GM23338 (cell line): ENCODE measurements at regions not wholly inside any gene's neighbourhood (a gene's known extent, or its start where the extent isn't known, plus 50 kb on each side); places are given as distances from the start of the nearest gene placed in this dataset.

Experiments used
- CREB1 ChIP-seq: fragments of 250-450 bp; sonication (Bioruptor Pico); IDR thresholded peaks from 2 replicates; pipeline ENCODE4 v1.5.0; 2020; ENCODE audit warnings: low read depth, mild to moderate bottlenecking, moderate library complexity
- EZH2 ChIP-seq: fragments of 200-600 bp; sonication (generic); IDR thresholded peaks from one replicate; pipeline ENCODE4 v1.8.0; 2017; ENCODE audit warnings: antibody characterized with exemption, mild to moderate bottlenecking, low read depth; ENCODE audit not compliant: unreplicated experiment
- EZH2phosphoT487 ChIP-seq: fragments of 200-600 bp; sonication (generic); IDR thresholded peaks from one replicate; pipeline ENCODE4 v1.8.1; 2018; ENCODE audit warnings: antibody characterized with exemption; ENCODE audit not compliant: unreplicated experiment
- JUNB ChIP-seq: IDR thresholded peaks from one replicate; pipeline ENCODE4 v1.6.1; 2016; ENCODE audit warnings: antibody characterized with exemption; ENCODE audit not compliant: unreplicated experiment
- POLR2AphosphoS5 ChIP-seq: IDR thresholded peaks from 2 replicates; pipeline ENCODE4 v1.6.1; 2016; ENCODE audit warnings: antibody characterized with exemption, low read depth
- ZNF114 ChIP-seq: fragments of 250-450 bp; sonication (Bioruptor Pico); IDR thresholded peaks from 2 replicates; pipeline ENCODE4 v1.5.0; 2020; ENCODE audit warnings: mild to moderate bottlenecking, moderate library complexity
- TF ChIP-seq, protein P1 (sequence below), 2 experiments: fragments of 200-600 bp in 1 of 2; sonication (generic) in 1 of 2; conservative IDR thresholded peaks; 2 replicates each; pipeline versions ENCODE4 v1.5.1 to v1.6.1; 2016 to 2017; ENCODE audit warnings: antibody characterized with exemption in 2 of 2, low read depth in 2 of 2, mild to moderate bottlenecking in 2 of 2, moderate library complexity in 1 of 2
- TF ChIP-seq, protein P2 (sequence below): IDR thresholded peaks from one replicate; pipeline ENCODE4 v1.6.1; 2018; ENCODE audit warnings: antibody characterized with exemption; ENCODE audit not compliant: unreplicated experiment

DNA sequence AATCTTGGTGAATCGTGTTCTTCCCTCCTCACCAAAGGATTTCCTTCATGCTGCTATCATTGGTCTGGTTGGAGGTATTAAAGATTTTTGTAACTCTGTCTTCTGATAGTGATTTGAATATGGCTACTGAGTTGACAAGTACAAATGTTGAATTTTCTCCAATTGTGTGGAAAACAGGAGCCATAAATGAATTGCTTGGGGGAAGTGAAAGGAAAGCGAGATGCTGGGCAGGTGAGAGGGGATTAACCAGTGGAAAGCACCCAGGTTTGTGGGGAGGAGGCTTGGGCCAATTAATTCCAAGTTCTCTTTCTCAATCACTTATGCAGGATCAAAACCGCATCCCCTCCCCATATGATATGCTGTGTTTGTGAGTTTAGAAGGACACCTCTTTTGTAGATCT, 372.5 kb downstream of the IL20RB start:
- TF ChIP-seq EZH2, result no peak
- TF ChIP-seq JUNB, result no peak
- TF ChIP-seq, protein P1, sequence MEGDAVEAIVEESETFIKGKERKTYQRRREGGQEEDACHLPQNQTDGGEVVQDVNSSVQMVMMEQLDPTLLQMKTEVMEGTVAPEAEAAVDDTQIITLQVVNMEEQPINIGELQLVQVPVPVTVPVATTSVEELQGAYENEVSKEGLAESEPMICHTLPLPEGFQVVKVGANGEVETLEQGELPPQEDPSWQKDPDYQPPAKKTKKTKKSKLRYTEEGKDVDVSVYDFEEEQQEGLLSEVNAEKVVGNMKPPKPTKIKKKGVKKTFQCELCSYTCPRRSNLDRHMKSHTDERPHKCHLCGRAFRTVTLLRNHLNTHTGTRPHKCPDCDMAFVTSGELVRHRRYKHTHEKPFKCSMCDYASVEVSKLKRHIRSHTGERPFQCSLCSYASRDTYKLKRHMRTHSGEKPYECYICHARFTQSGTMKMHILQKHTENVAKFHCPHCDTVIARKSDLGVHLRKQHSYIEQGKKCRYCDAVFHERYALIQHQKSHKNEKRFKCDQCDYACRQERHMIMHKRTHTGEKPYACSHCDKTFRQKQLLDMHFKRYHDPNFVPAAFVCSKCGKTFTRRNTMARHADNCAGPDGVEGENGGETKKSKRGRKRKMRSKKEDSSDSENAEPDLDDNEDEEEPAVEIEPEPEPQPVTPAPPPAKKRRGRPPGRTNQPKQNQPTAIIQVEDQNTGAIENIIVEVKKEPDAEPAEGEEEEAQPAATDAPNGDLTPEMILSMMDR (conservative IDR thresholded peaks at IDR 0.05; ENCODE audit: low read depth in 2 of 2), result no peak
- no peak for TF ChIP-seq POLR2AphosphoS5
- no peak for TF ChIP-seq CREB1
- TF ChIP-seq ZNF114 (CRISPR knock-in tag), result no peak
- no peak for TF ChIP-seq EZH2phosphoT487
- TF ChIP-seq, protein P2, sequence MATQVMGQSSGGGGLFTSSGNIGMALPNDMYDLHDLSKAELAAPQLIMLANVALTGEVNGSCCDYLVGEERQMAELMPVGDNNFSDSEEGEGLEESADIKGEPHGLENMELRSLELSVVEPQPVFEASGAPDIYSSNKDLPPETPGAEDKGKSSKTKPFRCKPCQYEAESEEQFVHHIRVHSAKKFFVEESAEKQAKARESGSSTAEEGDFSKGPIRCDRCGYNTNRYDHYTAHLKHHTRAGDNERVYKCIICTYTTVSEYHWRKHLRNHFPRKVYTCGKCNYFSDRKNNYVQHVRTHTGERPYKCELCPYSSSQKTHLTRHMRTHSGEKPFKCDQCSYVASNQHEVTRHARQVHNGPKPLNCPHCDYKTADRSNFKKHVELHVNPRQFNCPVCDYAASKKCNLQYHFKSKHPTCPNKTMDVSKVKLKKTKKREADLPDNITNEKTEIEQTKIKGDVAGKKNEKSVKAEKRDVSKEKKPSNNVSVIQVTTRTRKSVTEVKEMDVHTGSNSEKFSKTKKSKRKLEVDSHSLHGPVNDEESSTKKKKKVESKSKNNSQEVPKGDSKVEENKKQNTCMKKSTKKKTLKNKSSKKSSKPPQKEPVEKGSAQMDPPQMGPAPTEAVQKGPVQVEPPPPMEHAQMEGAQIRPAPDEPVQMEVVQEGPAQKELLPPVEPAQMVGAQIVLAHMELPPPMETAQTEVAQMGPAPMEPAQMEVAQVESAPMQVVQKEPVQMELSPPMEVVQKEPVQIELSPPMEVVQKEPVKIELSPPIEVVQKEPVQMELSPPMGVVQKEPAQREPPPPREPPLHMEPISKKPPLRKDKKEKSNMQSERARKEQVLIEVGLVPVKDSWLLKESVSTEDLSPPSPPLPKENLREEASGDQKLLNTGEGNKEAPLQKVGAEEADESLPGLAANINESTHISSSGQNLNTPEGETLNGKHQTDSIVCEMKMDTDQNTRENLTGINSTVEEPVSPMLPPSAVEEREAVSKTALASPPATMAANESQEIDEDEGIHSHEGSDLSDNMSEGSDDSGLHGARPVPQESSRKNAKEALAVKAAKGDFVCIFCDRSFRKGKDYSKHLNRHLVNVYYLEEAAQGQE, result no peak
